HS-5 (cell line): ENCODE measurements at regions not wholly inside any gene's neighbourhood (a gene's known extent, or its start where the extent isn't known, plus 50 kb on each side); places are given as distances from the start of the nearest gene placed in this dataset.
"Not testable (repeated sequence)": the region's sequence is repeated elsewhere in the genome, so short reads cannot be mapped to it uniquely, and the experiment has no call there.

Source experiments
- DNase-seq: peaks from one replicate; pipeline ENCODE4 v3.0.0-alpha.2; 2012; ENCODE audit warnings: low read depth

- DNase-seq = no peak
Measured at GRCh38 chr14:29982171-29982570, 54.5 kb upstream of the PRKD1 start.

- no peak for DNase-seq
Measured at GRCh38 chr14:29982993-29983392, 55.3 kb upstream of the PRKD1 start.

- not testable (repeated sequence) for DNase-seq
Measured at GRCh38 chr14:29990344-29990857, 62.8 kb upstream of the PRKD1 start.

GRCh38 chr14:29990993-29991392, 63.3 kb upstream of the PRKD1 start:
- DNase-seq = no peak

- DNase-seq = no peak
Measured at GRCh38 chr14:29993143-29993542, 65.5 kb upstream of the PRKD1 start.

GRCh38 chr14:29999013-29999539, 71.4 kb upstream of the PRKD1 start:
- DNase-seq = no peak

- DNase-seq = no peak
Measured at GRCh38 chr14:30002859-30003258, 75.2 kb upstream of the PRKD1 start.

- peak; percentile 37 for DNase-seq
Measured at GRCh38 chr14:30005114-30005808, 77.6 kb upstream of the PRKD1 start.

- DNase-seq = no peak
Measured at GRCh38 chr14:30006695-30007094, 79.0 kb upstream of the PRKD1 start.

- no peak for DNase-seq
Measured at GRCh38 chr14:30015489-30015888, 87.8 kb upstream of the PRKD1 start.

- DNase-seq = no peak
Measured at GRCh38 chr14:30016002-30016401, 88.4 kb upstream of the PRKD1 start.

- DNase-seq = no peak
Measured at GRCh38 chr14:30017370-30017993, 89.8 kb upstream of the PRKD1 start.

GRCh38 chr14:30020271-30020670, 92.6 kb upstream of the PRKD1 start:
- no peak for DNase-seq

- no peak for DNase-seq
Measured at GRCh38 chr14:30020687-30021086, 93.0 kb upstream of the PRKD1 start.

GRCh38 chr14:30023350-30023749, 95.7 kb upstream of the PRKD1 start:
- DNase-seq = not testable (repeated sequence)

- DNase-seq = peak; percentile 10
Measured at GRCh38 chr14:30034152-30034551, 106.5 kb upstream of the PRKD1 start.

- no peak for DNase-seq
Measured at GRCh38 chr14:30035361-30035760, 107.7 kb upstream of the PRKD1 start.

GRCh38 chr14:30045720-30046119, 118.1 kb upstream of the PRKD1 start:
- no peak for DNase-seq

GRCh38 chr14:30053103-30053502, 125.5 kb upstream of the PRKD1 start:
- no peak for DNase-seq

- DNase-seq = no peak
Measured at GRCh38 chr14:30054201-30054600, 126.6 kb upstream of the PRKD1 start.

GRCh38 chr14:30058401-30058800, 130.8 kb upstream of the PRKD1 start:
- no peak for DNase-seq

- DNase-seq = no peak
Measured at GRCh38 chr14:30063746-30064145, 136.1 kb upstream of the PRKD1 start.

GRCh38 chr14:30064454-30064853, 136.8 kb upstream of the PRKD1 start:
- DNase-seq = no peak
